GM20000 (cell line): ENCODE measurements at regions not wholly inside any gene's neighbourhood (a gene's known extent, or its start where the extent isn't known, plus 50 kb on each side); places are given as distances from the start of the nearest gene placed in this dataset.

ENCODE experiments used
- DNase-seq: peaks from one replicate; pipeline ENCODE4 v3.0.0; 2012; ENCODE audit warnings: low spot score
- TF ChIP-seq, protein P1 (sequence below): IDR thresholded peaks from 2 replicates; pipeline ENCODE4 v1.5.1; 2012; ENCODE audit warnings: mild to moderate bottlenecking, control low read depth; ENCODE audit errors: extremely low read depth, missing control alignments

DNA sequence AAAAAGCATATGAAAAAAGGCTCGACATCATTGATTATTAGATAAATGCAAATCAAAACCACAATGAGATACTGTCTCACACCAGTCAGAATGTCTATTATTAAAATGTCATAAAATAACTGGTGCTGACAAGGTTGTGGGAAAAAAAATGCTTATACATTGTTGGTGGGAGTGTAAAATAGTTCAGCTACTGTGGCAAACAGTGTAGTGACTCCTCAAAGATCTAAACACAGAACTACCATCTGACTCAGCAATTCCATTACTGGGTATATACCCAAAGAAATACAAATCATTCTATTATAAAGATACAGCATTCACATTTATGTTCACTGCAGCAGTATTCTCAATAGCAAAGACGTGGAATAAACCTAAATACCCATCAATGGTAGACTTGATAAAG, 412.1 kb downstream of the CENPC start:
- DNase-seq, result no peak
- TF ChIP-seq, protein P1, sequence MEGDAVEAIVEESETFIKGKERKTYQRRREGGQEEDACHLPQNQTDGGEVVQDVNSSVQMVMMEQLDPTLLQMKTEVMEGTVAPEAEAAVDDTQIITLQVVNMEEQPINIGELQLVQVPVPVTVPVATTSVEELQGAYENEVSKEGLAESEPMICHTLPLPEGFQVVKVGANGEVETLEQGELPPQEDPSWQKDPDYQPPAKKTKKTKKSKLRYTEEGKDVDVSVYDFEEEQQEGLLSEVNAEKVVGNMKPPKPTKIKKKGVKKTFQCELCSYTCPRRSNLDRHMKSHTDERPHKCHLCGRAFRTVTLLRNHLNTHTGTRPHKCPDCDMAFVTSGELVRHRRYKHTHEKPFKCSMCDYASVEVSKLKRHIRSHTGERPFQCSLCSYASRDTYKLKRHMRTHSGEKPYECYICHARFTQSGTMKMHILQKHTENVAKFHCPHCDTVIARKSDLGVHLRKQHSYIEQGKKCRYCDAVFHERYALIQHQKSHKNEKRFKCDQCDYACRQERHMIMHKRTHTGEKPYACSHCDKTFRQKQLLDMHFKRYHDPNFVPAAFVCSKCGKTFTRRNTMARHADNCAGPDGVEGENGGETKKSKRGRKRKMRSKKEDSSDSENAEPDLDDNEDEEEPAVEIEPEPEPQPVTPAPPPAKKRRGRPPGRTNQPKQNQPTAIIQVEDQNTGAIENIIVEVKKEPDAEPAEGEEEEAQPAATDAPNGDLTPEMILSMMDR, result no peak

DNA sequence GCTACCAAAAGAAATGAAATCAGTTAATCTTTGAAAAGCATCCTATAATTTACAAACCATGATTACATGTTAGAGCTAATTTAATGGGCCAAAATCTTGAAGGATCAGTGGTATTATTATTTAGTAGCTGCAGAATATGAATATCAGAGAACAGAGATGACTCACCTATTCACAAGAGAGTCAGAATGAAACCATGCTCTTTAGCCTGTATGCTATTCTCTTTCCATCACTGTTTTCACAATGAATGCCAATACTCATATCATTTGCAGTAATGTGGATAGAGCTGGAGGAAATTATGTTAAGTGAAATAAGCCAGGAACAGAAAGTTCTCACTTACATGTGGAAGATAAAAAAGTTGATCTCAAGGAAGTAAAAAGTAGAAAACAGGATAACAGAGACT, 414.1 kb downstream of the CENPC start:
- TF ChIP-seq, protein P1, result no peak
- DNase-seq, result no peak

DNA sequence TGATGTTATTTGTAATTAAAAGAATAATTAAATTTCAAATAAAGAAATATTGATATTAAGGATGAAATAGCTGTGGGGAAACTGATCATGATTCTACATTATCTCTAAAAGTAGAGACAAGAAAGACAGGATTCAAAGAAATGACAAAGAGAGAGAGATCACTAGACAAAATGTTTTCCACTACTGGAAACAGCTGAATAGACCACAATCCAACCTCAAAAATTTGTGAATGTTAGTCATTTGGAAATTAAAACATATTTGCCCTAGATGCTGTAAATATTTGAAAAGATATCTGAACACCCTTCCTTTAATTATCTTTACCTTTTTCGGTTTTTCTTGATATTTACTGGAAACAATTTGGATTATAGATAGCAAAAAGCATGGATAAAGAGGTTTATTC, 414.9 kb downstream of the CENPC start:
- TF ChIP-seq, protein P1, result no peak
- no peak for DNase-seq

DNA sequence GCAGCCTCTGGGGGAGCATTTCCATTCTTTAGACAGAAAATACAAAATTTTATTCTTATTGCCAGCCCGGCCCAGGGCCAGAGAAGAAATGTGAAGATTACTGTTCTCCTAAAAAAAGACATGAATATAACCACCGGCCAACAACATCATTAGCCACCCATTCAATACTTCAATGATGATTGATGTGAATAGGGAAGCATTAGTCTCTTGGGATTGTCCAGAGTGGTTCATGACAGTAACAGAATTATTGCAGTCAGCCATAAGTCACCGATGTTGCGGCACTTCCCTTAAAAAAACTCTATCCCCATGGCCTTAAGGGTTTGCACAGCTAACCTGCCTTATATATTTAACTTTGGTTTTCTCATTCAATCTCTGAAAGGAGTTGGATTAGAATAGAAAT, 418.7 kb downstream of the CENPC start:
- DNase-seq, result no peak
- TF ChIP-seq, protein P1, result no peak

DNA sequence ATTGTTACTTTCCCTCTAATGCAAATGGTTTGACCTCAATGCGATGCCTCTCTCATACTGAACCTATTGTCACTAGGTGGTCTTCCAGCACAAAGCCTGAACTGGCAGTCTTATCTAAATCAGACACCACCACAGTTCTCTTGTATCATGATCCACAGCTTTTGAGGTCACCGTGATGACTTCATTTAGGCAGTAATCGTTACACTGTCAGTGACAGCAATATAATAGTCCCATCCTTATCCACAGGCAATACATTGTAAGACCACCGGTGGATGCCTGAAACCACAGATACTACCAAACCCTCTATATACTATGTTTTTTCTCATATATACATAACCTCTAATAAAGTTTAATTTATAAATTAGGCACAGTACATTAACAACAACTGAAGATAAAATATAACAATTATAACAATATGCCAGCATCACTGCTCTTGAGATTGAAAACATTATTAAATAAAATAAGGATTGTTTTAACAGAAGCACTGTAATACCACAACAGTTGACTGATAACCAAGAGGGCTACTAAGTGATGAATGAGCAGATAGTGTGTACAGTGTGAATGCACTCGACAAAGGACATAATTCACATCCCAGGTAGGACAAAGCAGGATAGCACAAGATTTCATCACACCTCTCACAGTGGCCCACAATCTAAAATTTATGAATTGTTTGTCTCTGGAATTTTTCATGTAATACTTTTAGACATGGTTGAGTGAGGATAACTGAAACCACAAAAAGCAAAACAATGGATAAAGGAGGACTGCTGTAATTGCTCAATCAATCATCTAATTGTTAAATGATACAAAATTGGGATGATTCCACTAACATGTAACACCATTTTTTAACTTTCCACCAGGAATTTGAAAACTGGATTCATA, 419.4 kb downstream of the CENPC start:
- no peak for DNase-seq
- TF ChIP-seq, protein P1, result no peak

DNA sequence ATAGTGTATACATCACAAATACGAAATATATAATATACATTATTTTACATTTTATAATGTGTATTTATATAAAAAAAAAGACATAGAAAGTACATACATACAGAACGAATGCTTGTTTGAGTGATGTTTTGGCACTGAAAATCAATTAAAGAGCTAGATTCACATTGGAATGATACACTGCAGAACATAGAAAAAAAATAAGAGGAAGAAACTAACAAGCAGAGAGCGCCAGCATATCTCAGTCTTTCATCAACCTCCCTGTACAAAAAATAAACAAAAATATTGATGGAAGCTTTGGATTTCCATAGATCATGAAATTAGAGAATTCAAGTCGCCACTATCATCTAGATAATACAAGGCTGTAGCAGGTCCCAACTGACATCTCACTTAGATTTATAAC, 420.6 kb downstream of the CENPC start:
- no peak for DNase-seq
- TF ChIP-seq, protein P1, result no peak

DNA sequence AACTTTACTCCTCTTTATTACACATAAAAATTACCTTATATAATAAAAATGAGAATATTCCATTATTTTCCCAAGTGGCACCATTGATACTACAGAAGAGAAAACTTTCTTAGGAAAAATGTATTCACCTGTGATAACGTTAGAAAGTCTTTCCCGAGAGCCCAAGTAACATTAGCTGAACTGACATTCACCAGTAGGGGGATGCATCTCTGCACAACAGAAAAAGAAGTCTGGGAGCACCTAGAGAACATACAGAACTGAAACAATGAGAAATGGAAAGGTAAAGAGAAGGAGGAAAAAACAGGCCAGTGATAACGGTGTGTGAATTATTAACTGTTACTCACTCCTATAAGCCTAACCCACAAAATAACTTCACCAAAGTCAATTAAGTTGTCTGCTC, 423.3 kb downstream of the CENPC start:
- no peak for DNase-seq
- TF ChIP-seq, protein P1, result no peak
